ENCODE measurements at regions not wholly inside any gene's neighbourhood (a gene's known extent, or its start where the extent isn't known, plus 50 kb on each side); places are given as distances from the start of the nearest gene placed in this dataset.

GRCh38 chr7:86981127-86981526, 78.3 kb downstream of the ELAPOR2 start:
- no peak for TF ChIP-seq CTCF (IDR thresholded peaks at IDR 0.05; ENCODE audit: low read depth, low read length)
- no peak for DNase-seq (ENCODE audit: low read depth, low spot score)
- no peak overlapping the region for H3K4me3 ChIP-seq (ENCODE audit: low read depth, low read length)
- in situ Hi-C loops (cut with HindIII; ENCODE audit: low sequenced_read_pairs), result no loop called here

GRCh38 chr7:86980223-86980622, 79.2 kb downstream of the ELAPOR2 start:
- no peak overlapping the region for H3K4me3 ChIP-seq (ENCODE audit: low read depth, low read length)
- no peak for TF ChIP-seq CTCF (IDR thresholded peaks at IDR 0.05; ENCODE audit: low read depth, low read length)
- in situ Hi-C loops (cut with HindIII; ENCODE audit: low sequenced_read_pairs), result no loop called here
- DNase-seq (ENCODE audit: low read depth, low spot score), result no peak

GRCh38 chr7:86978808-86979506, 80.5 kb downstream of the ELAPOR2 start:
- no peak for TF ChIP-seq CTCF (IDR thresholded peaks at IDR 0.05; ENCODE audit: low read depth, low read length)
- no peak overlapping the region for H3K4me3 ChIP-seq (ENCODE audit: low read depth, low read length)
- DNase-seq (ENCODE audit: low read depth, low spot score), result no peak
- in situ Hi-C loops (cut with HindIII; ENCODE audit: low sequenced_read_pairs), result no loop called here

- in situ Hi-C loops (cut with HindIII; ENCODE audit: low sequenced_read_pairs), result no loop called here
- TF ChIP-seq CTCF (IDR thresholded peaks at IDR 0.05; ENCODE audit: low read depth, low read length), result no peak
- H3K4me3 ChIP-seq (ENCODE audit: low read depth, low read length), result no peak overlapping the region
- DNase-seq (ENCODE audit: low read depth, low spot score), result no peak
These were observed 82.5 kb downstream of the ELAPOR2 start for GRCh38 chr7:86976958-86977357.

GRCh38 chr7:86975914-86976313, 83.5 kb downstream of the ELAPOR2 start:
- DNase-seq (ENCODE audit: low read depth, low spot score), result no peak
- H3K4me3 ChIP-seq (ENCODE audit: low read depth, low read length), result no peak overlapping the region
- TF ChIP-seq CTCF (IDR thresholded peaks at IDR 0.05; ENCODE audit: low read depth, low read length), result no peak
- in situ Hi-C loops (cut with HindIII; ENCODE audit: low sequenced_read_pairs), result no loop called here

- no peak for TF ChIP-seq CTCF (IDR thresholded peaks at IDR 0.05; ENCODE audit: low read depth, low read length)
- no peak for DNase-seq (ENCODE audit: low read depth, low spot score)
- no peak overlapping the region for H3K4me3 ChIP-seq (ENCODE audit: low read depth, low read length)
- in situ Hi-C loops (cut with HindIII; ENCODE audit: low sequenced_read_pairs), result no loop called here
These were observed 84.0 kb downstream of the ELAPOR2 start for GRCh38 chr7:86975449-86975848.
